ENCODE measurements at regions not wholly inside any gene's neighbourhood (a gene's known extent, or its start where the extent isn't known, plus 50 kb on each side); places are given as distances from the start of the nearest gene placed in this dataset.

DNA sequence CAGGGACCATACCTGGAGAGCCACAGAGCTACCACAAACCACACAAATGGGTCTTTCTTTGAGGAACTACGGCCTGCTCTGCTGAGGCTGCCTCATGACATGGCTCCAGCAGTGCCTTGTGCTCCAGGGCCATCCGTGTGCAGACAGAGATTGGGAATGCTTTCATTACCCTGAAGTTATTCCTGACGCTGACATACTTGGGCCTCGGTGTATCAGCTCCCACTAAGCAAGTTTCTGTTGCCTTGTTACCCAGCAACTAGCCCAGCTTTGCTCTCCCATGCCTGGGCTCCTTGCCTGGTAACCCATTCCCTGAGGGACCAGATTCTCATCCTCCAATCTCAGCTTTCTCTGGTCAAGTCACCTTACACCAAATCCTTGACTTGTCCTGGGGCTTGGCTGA, 80.3 kb upstream of the FZD7 start:
- Histone ChIP-seq H2AFZ (ENCODE audit: low read length) (no peak overlapping the region), H3K27ac (ENCODE audit: insufficient read depth, low read length) (no peak overlapping the region), H3K79me2 (ENCODE audit: control insufficient read depth, insufficient read depth, low read length) (no peaks in the 10 kb centered on the region), H3K4me2 (ENCODE audit: extremely low read depth, insufficient read depth, low read length) (no peak overlapping the region), H3K9me3 (ENCODE audit: control insufficient read depth, insufficient read depth, low read depth, low read length) (no peaks in the 10 kb centered on the region), H3K27me3 (ENCODE audit: control insufficient read depth, insufficient read depth, low read length) (peaks cover 3% of the 10 kb centered on the region), H3K4me3 (replicated peaks in 1 of 4; ENCODE audit: control extremely low read depth in 1 of 4, insufficient read depth in 1 of 4, low read depth in 3 of 4, low read length in 4 of 4) (no peak overlapping the region), H4K20me1 (ENCODE audit: control insufficient read depth, extremely low read depth, insufficient read depth, low read length) (no peaks in the 10 kb centered on the region), H3K36me3 (ENCODE audit: control insufficient read depth, insufficient read depth, low read length) (no peaks in the 10 kb centered on the region), H3K4me1 (ENCODE audit: control insufficient read depth, extremely low read depth, insufficient read depth, low read length) (no peaks in the 10 kb centered on the region), H3K9ac (ENCODE audit: insufficient read depth, low read length) (no peak overlapping the region)
- TF ChIP-seq, protein P1, sequence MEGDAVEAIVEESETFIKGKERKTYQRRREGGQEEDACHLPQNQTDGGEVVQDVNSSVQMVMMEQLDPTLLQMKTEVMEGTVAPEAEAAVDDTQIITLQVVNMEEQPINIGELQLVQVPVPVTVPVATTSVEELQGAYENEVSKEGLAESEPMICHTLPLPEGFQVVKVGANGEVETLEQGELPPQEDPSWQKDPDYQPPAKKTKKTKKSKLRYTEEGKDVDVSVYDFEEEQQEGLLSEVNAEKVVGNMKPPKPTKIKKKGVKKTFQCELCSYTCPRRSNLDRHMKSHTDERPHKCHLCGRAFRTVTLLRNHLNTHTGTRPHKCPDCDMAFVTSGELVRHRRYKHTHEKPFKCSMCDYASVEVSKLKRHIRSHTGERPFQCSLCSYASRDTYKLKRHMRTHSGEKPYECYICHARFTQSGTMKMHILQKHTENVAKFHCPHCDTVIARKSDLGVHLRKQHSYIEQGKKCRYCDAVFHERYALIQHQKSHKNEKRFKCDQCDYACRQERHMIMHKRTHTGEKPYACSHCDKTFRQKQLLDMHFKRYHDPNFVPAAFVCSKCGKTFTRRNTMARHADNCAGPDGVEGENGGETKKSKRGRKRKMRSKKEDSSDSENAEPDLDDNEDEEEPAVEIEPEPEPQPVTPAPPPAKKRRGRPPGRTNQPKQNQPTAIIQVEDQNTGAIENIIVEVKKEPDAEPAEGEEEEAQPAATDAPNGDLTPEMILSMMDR (conservative IDR thresholded peaks at IDR 0.05 in 1 of 2, IDR thresholded peaks at IDR 0.05 in 1 of 2; ENCODE audit: low read depth in 1 of 2, low read length in 2 of 2), result no peak
- TF ChIP-seq EZH2 (IDR thresholded peaks at IDR 0.05; ENCODE audit: low read length, missing control alignments), result no peak
- no peak for DNase-seq (ENCODE audit: low read depth in 2 of 2)

DNA sequence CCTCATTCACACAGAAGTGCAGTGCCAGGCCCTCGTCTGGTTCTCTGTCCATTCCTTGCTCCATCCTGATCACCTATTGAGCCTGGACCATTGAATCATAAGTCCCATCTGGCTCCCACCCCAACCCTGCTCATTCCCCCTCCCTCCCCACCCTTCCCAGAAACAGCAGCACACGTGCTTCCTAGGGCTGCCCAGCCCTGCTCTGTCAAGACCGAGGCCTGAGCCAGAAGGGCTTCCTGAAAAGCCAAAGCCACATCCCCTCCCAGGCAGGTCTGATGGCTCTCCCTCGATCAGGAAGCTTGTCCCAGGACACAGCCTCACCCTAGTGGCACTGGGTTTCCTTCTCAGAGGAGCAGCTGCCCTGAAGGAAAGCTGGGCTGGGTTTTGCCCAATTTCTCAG, 79.8 kb upstream of the FZD7 start:
- H3K9ac ChIP-seq (ENCODE audit: insufficient read depth, low read length), result no peak overlapping the region
- no peak for DNase-seq (ENCODE audit: low read depth in 2 of 2)
- H2AFZ ChIP-seq (ENCODE audit: low read length), result no peak overlapping the region
- no peaks in the 10 kb centered on the region for H3K4me1 ChIP-seq (ENCODE audit: control insufficient read depth, extremely low read depth, insufficient read depth, low read length)
- no peak overlapping the region for H3K27ac ChIP-seq (ENCODE audit: insufficient read depth, low read length)
- no peaks in the 10 kb centered on the region for H3K9me3 ChIP-seq (ENCODE audit: control insufficient read depth, insufficient read depth, low read depth, low read length)
- TF ChIP-seq EZH2 (IDR thresholded peaks at IDR 0.05; ENCODE audit: low read length, missing control alignments), result no peak
- TF ChIP-seq, protein P1 (conservative IDR thresholded peaks at IDR 0.05 in 1 of 2, IDR thresholded peaks at IDR 0.05 in 1 of 2; ENCODE audit: low read depth in 1 of 2, low read length in 2 of 2), result no peak
- no peak overlapping the region for H3K4me3 ChIP-seq (replicated peaks in 1 of 4; ENCODE audit: control extremely low read depth in 1 of 4, insufficient read depth in 1 of 4, low read depth in 3 of 4, low read length in 4 of 4)
- no peaks in the 10 kb centered on the region for H3K79me2 ChIP-seq (ENCODE audit: control insufficient read depth, insufficient read depth, low read length)
- peaks cover 3% of the 10 kb centered on the region for H3K27me3 ChIP-seq (ENCODE audit: control insufficient read depth, insufficient read depth, low read length)
- no peaks in the 10 kb centered on the region for H3K36me3 ChIP-seq (ENCODE audit: control insufficient read depth, insufficient read depth, low read length)
- H3K4me2 ChIP-seq (ENCODE audit: extremely low read depth, insufficient read depth, low read length), result no peak overlapping the region
- no peaks in the 10 kb centered on the region for H4K20me1 ChIP-seq (ENCODE audit: control insufficient read depth, extremely low read depth, insufficient read depth, low read length)

DNA sequence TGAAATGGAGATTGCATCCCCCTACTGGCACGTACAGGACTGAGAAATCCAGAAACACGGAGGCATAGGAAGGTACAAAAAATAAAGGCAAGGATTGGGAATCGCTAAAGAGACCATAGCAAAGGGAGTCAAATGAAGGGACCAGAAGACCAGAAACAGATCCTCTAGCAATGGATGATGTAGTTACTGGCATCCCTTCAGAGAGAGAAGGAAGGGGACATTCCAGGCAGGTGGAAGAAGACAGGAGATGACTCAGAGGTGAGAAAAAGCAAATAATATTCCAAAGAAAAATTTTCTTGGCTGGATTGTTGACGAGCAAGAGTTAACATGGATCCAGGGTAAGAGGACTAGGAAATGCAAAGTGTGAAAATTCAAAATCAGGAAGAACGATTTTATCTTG, 78.4 kb upstream of the FZD7 start:
- Histone ChIP-seq H2AFZ (ENCODE audit: low read length) (no peak overlapping the region), H3K36me3 (ENCODE audit: control insufficient read depth, insufficient read depth, low read length) (no peaks in the 10 kb centered on the region), H3K4me3 (replicated peaks in 1 of 4; ENCODE audit: control extremely low read depth in 1 of 4, insufficient read depth in 1 of 4, low read depth in 3 of 4, low read length in 4 of 4) (no peak overlapping the region), H3K4me2 (ENCODE audit: extremely low read depth, insufficient read depth, low read length) (no peak overlapping the region), H4K20me1 (ENCODE audit: control insufficient read depth, extremely low read depth, insufficient read depth, low read length) (no peaks in the 10 kb centered on the region), H3K79me2 (ENCODE audit: control insufficient read depth, insufficient read depth, low read length) (no peaks in the 10 kb centered on the region), H3K27ac (ENCODE audit: insufficient read depth, low read length) (no peak overlapping the region), H3K27me3 (ENCODE audit: control insufficient read depth, insufficient read depth, low read length) (peaks cover 9% of the 10 kb centered on the region), H3K9me3 (ENCODE audit: control insufficient read depth, insufficient read depth, low read depth, low read length) (no peaks in the 10 kb centered on the region), H3K9ac (ENCODE audit: insufficient read depth, low read length) (no peak overlapping the region), H3K4me1 (ENCODE audit: control insufficient read depth, extremely low read depth, insufficient read depth, low read length) (no peaks in the 10 kb centered on the region)
- TF ChIP-seq, protein P1 (conservative IDR thresholded peaks at IDR 0.05 in 1 of 2, IDR thresholded peaks at IDR 0.05 in 1 of 2; ENCODE audit: low read depth in 1 of 2, low read length in 2 of 2), result no peak
- DNase-seq (ENCODE audit: low read depth in 2 of 2), result no peak
